CD8-positive, alpha-beta memory T cell (primary cell): ENCODE measurements at regions not wholly inside any gene's neighbourhood (a gene's known extent, or its start where the extent isn't known, plus 50 kb on each side); places are given as distances from the start of the nearest gene placed in this dataset.

Experiments used
- CTCF ChIA-PET: fragments of 350-600 bp; sonication (Branson Sonifier 250); formaldehyde crosslinking; loops from one replicate; lab custom pipeline; 2021; ENCODE audit warnings: antibody characterized with exemption; lab: Charles Lee
- POLR2A ChIA-PET: fragments of 350-600 bp; sonication (Branson Sonifier 250); formaldehyde crosslinking; loops from one replicate; lab custom pipeline; 2021; ENCODE audit warnings: antibody characterized with exemption; lab: Charles Lee
- DNase-seq, 5 donors: peaks; one replicate each; pipeline versions ENCODE4 v3.0.0 to v3.0.0-alpha.2; 2020 to 2022; ENCODE audit warnings: mixed read lengths in 1 of 5
- H3K27ac ChIP-seq: one replicate; pipeline ENCODE4 v1.7.0; 2013; ENCODE audit warnings: low read depth, mild to moderate bottlenecking, low read length, moderate library complexity
- H3K27me3 ChIP-seq: 2 replicates; pipeline ENCODE4 v1.7.0; 2013; ENCODE audit warnings: low read length, mild to moderate bottlenecking; ENCODE audit not compliant: insufficient read depth, poor library complexity, severe bottlenecking
- H3K36me3 ChIP-seq: 2 replicates; pipeline ENCODE4 v1.7.0; 2013; ENCODE audit warnings: mild to moderate bottlenecking, low read length, moderate library complexity; ENCODE audit not compliant: insufficient read depth
- H3K4me1 ChIP-seq: 2 replicates; pipeline ENCODE4 v1.7.0; 2013; ENCODE audit warnings: mild to moderate bottlenecking, low read length, moderate library complexity; ENCODE audit not compliant: insufficient read depth
- H3K4me3 ChIP-seq: 2 replicates; pipeline ENCODE4 v1.7.0; 2013; ENCODE audit warnings: mild to moderate bottlenecking, low read length
- H3K9me3 ChIP-seq: 2 replicates; pipeline ENCODE4 v1.7.0; 2013; ENCODE audit warnings: mild to moderate bottlenecking, low read length
- H3K27ac Mint-ChIP-seq, 8 donors: one replicate each; pipeline ENCODE4 v1.8.0; 2020 to 2021; ENCODE audit warnings: mixed read lengths in 8 of 8, mild to moderate bottlenecking in 6 of 8, inconsistent platforms in 3 of 8, moderate library complexity in 3 of 8
- H3K27me3 Mint-ChIP-seq, 2 donors: one replicate each; pipeline ENCODE4 v1.8.0; 2020 to 2021; ENCODE audit warnings: mixed read lengths in 2 of 2, mild to moderate bottlenecking in 1 of 2, moderate library complexity in 1 of 2
- H3K36me3 Mint-ChIP-seq, 3 donors: one replicate each; pipeline ENCODE4 v1.8.0; 2020 to 2021; ENCODE audit warnings: mixed read lengths in 3 of 3, inconsistent platforms in 1 of 3, mild to moderate bottlenecking in 1 of 3
- H3K4me1 Mint-ChIP-seq, 3 donors: one replicate each; pipeline ENCODE4 v1.8.0; 2020 to 2021; ENCODE audit warnings: mixed read lengths in 3 of 3, inconsistent platforms in 1 of 3, mild to moderate bottlenecking in 1 of 3
- H3K4me3 Mint-ChIP-seq, 7 donors: one replicate each; pipeline ENCODE4 v1.8.0; 2020 to 2021; ENCODE audit warnings: mixed read lengths in 7 of 7, mild to moderate bottlenecking in 6 of 7, moderate library complexity in 4 of 7, inconsistent platforms in 2 of 7
- H3K9me3 Mint-ChIP-seq, 5 donors: one replicate each; pipeline ENCODE4 v1.8.0; 2020 to 2022; ENCODE audit warnings: mixed read lengths in 5 of 5, mild to moderate bottlenecking in 3 of 5, moderate library complexity in 2 of 5, inconsistent platforms in 1 of 5

- no peak for DNase-seq
- POLR2A ChIA-PET: no interaction called here
- H3K36me3 Mint-ChIP-seq: no peaks in the 10 kb centered on the region
- no peak overlapping the region for H3K4me3 Mint-ChIP-seq
- peaks cover 0 to 21% (median under 1%) of the 10 kb centered on the region in 5 donors for H3K9me3 Mint-ChIP-seq
- CTCF ChIA-PET: no interaction called here
- no peaks in the 10 kb centered on the region for H3K36me3 ChIP-seq
- H3K4me1 Mint-ChIP-seq: no peaks in the 10 kb centered on the region
- H3K27ac ChIP-seq: no peak overlapping the region
- H3K27me3 Mint-ChIP-seq: no peaks in the 10 kb centered on the region
- no peaks in the 10 kb centered on the region for H3K27me3 ChIP-seq
- no peak overlapping the region for H3K27ac Mint-ChIP-seq
- H3K4me1 ChIP-seq: no peaks in the 10 kb centered on the region
- H3K9me3 ChIP-seq: no peaks in the 10 kb centered on the region
- no peak overlapping the region for H3K4me3 ChIP-seq
These were observed 1401.9 kb upstream of the FLRT2 start for GRCh38 chr14:84128050-84128449.

DNA sequence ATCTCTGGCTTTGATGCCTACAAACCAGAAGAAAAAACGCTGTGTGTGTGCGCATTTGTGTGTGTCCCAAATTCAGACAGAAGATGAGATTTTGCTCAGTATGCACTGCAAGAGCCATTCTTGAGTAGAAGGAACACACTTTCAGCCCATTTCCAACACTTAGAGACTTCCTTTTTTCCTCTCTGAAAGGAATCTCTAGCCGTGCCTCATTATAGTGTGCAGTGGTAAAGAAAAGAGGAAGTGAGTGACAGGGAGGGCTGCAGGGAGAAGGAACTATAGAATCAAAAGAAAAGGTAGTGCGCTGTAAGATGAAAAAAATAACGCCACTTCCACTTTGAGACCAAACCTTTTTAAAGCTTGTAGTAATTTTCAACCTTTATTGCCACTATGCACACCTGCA, 1400.9 kb upstream of the FLRT2 start:
- Mint-ChIP-seq H3K27me3 (no peaks in the 10 kb centered on the region), H3K9me3 (peaks cover 0 to 21% (median 2%) of the 10 kb centered on the region in 5 donors), H3K4me3 (no peak overlapping the region), H3K36me3 (no peaks in the 10 kb centered on the region), H3K27ac (no peak overlapping the region), H3K4me1 (no peaks in the 10 kb centered on the region)
- ChIA-PET POLR2A (no interaction called here), CTCF (no interaction called here)
- H3K4me3 ChIP-seq: no peak overlapping the region
- no peaks in the 10 kb centered on the region for H3K27me3 ChIP-seq
- no peaks in the 10 kb centered on the region for H3K36me3 ChIP-seq
- no peaks in the 10 kb centered on the region for H3K9me3 ChIP-seq
- no peak for DNase-seq
- no peak overlapping the region for H3K27ac ChIP-seq
- no peaks in the 10 kb centered on the region for H3K4me1 ChIP-seq

DNA sequence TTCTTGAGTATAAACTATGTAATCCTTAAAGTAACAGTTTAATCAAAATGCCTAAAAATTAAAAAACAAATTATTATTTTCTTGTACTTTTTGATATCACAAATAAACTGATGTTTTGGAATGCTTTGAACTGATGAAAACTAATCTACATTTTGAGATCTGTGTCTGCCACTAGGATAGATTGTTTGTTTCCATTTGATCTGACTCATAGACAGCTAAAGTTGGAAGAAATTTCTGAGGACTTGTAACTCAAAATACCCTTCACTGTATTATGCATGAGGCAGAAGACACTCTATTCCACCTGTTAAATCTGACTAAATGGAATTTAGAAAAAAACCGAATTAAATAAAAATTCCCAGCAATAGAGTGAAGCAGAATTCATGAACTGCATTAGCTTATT, 1400.0 kb upstream of the FLRT2 start:
- no peak overlapping the region for H3K4me3 Mint-ChIP-seq
- no peaks in the 10 kb centered on the region for H3K36me3 Mint-ChIP-seq
- Histone ChIP-seq H3K4me3 (no peak overlapping the region), H3K27me3 (no peaks in the 10 kb centered on the region), H3K9me3 (no peaks in the 10 kb centered on the region), H3K36me3 (no peaks in the 10 kb centered on the region), H3K27ac (no peak overlapping the region), H3K4me1 (no peaks in the 10 kb centered on the region)
- no peaks in the 10 kb centered on the region for H3K27me3 Mint-ChIP-seq
- no peak for DNase-seq
- CTCF ChIA-PET: no interaction called here
- H3K4me1 Mint-ChIP-seq: no peaks in the 10 kb centered on the region
- no peak overlapping the region for H3K27ac Mint-ChIP-seq
- peaks cover 0 to 30% (median 7%) of the 10 kb centered on the region in 5 donors for H3K9me3 Mint-ChIP-seq
- POLR2A ChIA-PET: no interaction called here

DNA sequence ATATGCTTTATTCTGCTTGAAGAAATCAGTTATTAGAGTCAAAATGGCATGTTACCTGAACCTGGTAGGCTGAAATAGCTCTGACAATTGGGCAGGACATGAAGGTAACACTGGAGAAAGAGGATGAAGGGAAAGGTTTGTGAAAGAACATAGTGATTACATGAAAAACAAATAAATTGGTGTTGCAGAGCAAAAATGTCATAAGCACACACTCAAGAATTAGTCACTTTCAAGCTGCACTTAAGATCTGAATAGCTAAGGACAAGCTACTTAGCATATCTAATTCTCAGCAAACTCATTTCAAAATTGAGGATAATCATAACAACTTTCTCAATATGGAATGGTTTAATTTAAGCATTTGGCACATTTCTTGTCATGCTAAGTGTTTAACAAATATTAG, 1398.0 kb upstream of the FLRT2 start:
- no peaks in the 10 kb centered on the region for H3K27me3 ChIP-seq
- ChIA-PET CTCF (no interaction called here), POLR2A (no interaction called here)
- H3K36me3 ChIP-seq: no peaks in the 10 kb centered on the region
- Mint-ChIP-seq H3K9me3 (peaks cover 6 to 35% (median 13%) of the 10 kb centered on the region in 5 donors), H3K27me3 (peaks cover 0 to 1% of the 10 kb centered on the region in 2 donors), H3K4me1 (no peaks in the 10 kb centered on the region), H3K4me3 (no peak overlapping the region), H3K27ac (no peak overlapping the region), H3K36me3 (no peaks in the 10 kb centered on the region)
- H3K9me3 ChIP-seq: no peaks in the 10 kb centered on the region
- no peak for DNase-seq
- no peak overlapping the region for H3K27ac ChIP-seq
- H3K4me3 ChIP-seq: no peak overlapping the region
- H3K4me1 ChIP-seq: no peaks in the 10 kb centered on the region

DNA sequence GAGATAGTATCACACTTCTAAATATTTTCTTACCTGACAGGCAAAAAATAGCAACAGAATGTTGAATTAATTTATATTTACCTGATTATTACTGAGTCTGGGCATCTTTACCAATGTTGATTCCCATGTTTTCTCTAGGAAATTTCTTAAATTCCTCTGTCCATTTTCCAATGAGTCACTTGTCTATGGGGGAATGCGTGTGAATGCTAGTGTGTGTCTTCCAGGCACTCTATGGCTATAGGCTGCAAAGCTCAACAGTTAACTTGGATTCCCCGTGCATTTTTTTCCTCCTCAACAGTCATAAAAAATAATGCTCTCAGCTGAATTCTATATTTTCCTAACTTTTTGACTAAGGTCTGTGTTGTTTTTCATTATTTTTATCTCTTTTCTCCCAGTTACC, 1385.8 kb upstream of the FLRT2 start:
- Mint-ChIP-seq H3K4me1 (no peaks in the 10 kb centered on the region), H3K9me3 (peaks cover 3 to 31% (median 10%) of the 10 kb centered on the region in 5 donors), H3K27ac (no peak overlapping the region), H3K4me3 (no peak overlapping the region), H3K36me3 (no peaks in the 10 kb centered on the region), H3K27me3 (no peaks in the 10 kb centered on the region)
- POLR2A ChIA-PET: no interaction called here
- H3K36me3 ChIP-seq: no peaks in the 10 kb centered on the region
- H3K9me3 ChIP-seq: no peaks in the 10 kb centered on the region
- no peak overlapping the region for H3K4me3 ChIP-seq
- no peak overlapping the region for H3K27ac ChIP-seq
- no peaks in the 10 kb centered on the region for H3K27me3 ChIP-seq
- CTCF ChIA-PET: no interaction called here
- no peaks in the 10 kb centered on the region for H3K4me1 ChIP-seq
- no peak for DNase-seq

- H3K9me3 ChIP-seq: no peaks in the 10 kb centered on the region
- DNase-seq: no peak
- Mint-ChIP-seq H3K27ac (no peak overlapping the region), H3K36me3 (peaks cover 0 to 2% (median 0%) of the 10 kb centered on the region in 3 donors), H3K9me3 (peaks cover 7 to 44% (median 19%) of the 10 kb centered on the region in 5 donors), H3K4me3 (no peak overlapping the region), H3K27me3 (no peaks in the 10 kb centered on the region), H3K4me1 (no peaks in the 10 kb centered on the region)
- no peak overlapping the region for H3K4me3 ChIP-seq
- H3K27ac ChIP-seq: no peak overlapping the region
- POLR2A ChIA-PET: no interaction called here
- no peaks in the 10 kb centered on the region for H3K4me1 ChIP-seq
- H3K27me3 ChIP-seq: no peaks in the 10 kb centered on the region
- H3K36me3 ChIP-seq: no peaks in the 10 kb centered on the region
- CTCF ChIA-PET: no interaction called here
These were observed 1377.5 kb upstream of the FLRT2 start for GRCh38 chr14:84152452-84152851.

DNA sequence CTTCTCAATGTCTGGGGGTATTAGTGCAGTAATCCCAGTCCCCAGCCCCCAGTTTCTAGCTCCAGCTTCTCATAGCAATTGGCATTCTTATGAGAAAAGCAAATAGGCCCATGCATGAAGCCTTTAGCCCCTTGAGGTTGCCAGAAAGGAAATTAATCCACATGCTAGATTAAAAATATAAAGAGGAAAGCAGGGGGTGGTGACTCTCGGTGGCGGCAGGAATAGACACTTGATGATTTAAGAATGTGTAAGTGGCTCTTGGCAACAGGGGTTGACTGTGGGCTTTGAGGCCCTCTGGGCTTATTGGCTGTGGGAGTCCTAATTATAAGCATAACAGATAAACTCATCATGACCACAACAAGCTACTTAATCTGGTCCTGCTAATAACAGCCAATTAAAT, 1367.3 kb upstream of the FLRT2 start:
- Mint-ChIP-seq H3K9me3 (peaks cover 3 to 38% (median 12%) of the 10 kb centered on the region in 5 donors), H3K4me1 (no peaks in the 10 kb centered on the region), H3K36me3 (no peaks in the 10 kb centered on the region), H3K4me3 (no peak overlapping the region), H3K27ac (no peak overlapping the region), H3K27me3 (no peaks in the 10 kb centered on the region)
- no peak for DNase-seq
- ChIA-PET POLR2A (no interaction called here), CTCF (no interaction called here)
- H3K9me3 ChIP-seq: no peaks in the 10 kb centered on the region
- H3K4me3 ChIP-seq: no peak overlapping the region
- no peaks in the 10 kb centered on the region for H3K36me3 ChIP-seq
- H3K4me1 ChIP-seq: no peaks in the 10 kb centered on the region
- no peak overlapping the region for H3K27ac ChIP-seq
- H3K27me3 ChIP-seq: no peaks in the 10 kb centered on the region

DNA sequence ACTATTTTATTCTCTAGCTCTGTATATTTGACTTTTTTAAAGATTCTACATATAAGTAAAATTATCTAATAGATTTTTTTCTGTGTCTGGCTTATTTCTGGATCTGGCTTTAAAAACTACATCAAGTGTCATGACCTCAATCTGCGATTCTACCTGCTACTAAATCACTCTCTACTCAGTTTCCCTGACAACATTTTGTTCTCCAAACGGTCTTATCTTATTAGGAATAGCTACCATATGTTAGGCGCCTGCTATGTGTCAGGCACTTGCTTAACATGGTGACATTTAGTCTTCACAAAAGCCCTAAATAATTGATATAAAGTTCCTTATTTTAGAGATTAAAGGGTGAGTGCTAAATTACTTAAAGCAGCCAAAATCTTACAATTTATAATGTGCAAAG, 1362.9 kb upstream of the FLRT2 start:
- Histone ChIP-seq H3K4me1 (no peaks in the 10 kb centered on the region), H3K4me3 (no peak overlapping the region), H3K36me3 (no peaks in the 10 kb centered on the region), H3K27ac (no peak overlapping the region), H3K9me3 (no peaks in the 10 kb centered on the region), H3K27me3 (no peaks in the 10 kb centered on the region)
- no peak overlapping the region for H3K27ac Mint-ChIP-seq
- POLR2A ChIA-PET: no interaction called here
- H3K4me3 Mint-ChIP-seq: no peak overlapping the region
- CTCF ChIA-PET: no interaction called here
- no peaks in the 10 kb centered on the region for H3K27me3 Mint-ChIP-seq
- no peaks in the 10 kb centered on the region for H3K4me1 Mint-ChIP-seq
- no peak for DNase-seq
- peaks cover 5 to 35% (median 11%) of the 10 kb centered on the region in 5 donors for H3K9me3 Mint-ChIP-seq
- H3K36me3 Mint-ChIP-seq: no peaks in the 10 kb centered on the region

DNA sequence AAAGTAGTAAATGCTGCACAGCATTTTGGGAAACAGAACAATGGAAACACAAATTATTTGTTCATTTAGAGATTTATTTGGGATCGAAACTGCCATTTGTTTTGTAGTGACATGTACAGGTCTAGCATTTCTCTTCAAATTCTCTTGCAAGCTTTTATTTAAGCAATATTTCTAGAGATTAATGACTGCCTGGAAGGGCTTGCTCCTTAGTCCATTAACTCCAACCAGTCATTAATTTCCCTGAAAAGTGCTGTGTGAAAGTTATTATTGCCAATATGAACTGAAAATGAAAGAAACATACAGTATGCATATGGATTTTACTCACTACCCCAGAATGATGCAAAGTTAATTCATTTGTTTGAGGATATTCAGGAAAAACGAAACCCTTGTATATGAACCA, 1349.6 kb upstream of the FLRT2 start:
- Mint-ChIP-seq H3K36me3 (no peaks in the 10 kb centered on the region), H3K27me3 (no peaks in the 10 kb centered on the region), H3K27ac (no peak overlapping the region), H3K9me3 (peaks cover 3 to 32% (median 6%) of the 10 kb centered on the region in 5 donors), H3K4me1 (no peaks in the 10 kb centered on the region), H3K4me3 (no peak overlapping the region)
- POLR2A ChIA-PET: no interaction called here
- CTCF ChIA-PET: no interaction called here
- DNase-seq: no peak
- no peak overlapping the region for H3K4me3 ChIP-seq
- H3K9me3 ChIP-seq: no peaks in the 10 kb centered on the region
- no peaks in the 10 kb centered on the region for H3K4me1 ChIP-seq
- H3K27me3 ChIP-seq: no peaks in the 10 kb centered on the region
- H3K36me3 ChIP-seq: no peaks in the 10 kb centered on the region
- H3K27ac ChIP-seq: no peak overlapping the region
